Osteoblast (primary cell): ENCODE measurements at regions not wholly inside any gene's neighbourhood (a gene's known extent, or its start where the extent isn't known, plus 50 kb on each side); places are given as distances from the start of the nearest gene placed in this dataset.
"Not testable (repeated sequence)": the region's sequence is repeated elsewhere in the genome, so short reads cannot be mapped to it uniquely, and the experiment has no call there.

ENCODE experiments used
- DNase-seq: peaks from one replicate; pipeline ENCODE4 v3.0.0; 2011; ENCODE audit warnings: low spot score, mixed read lengths; ENCODE audit not compliant: insufficient read length; ENCODE audit errors: missing footprints
- H2AFZ ChIP-seq: 2 replicates; pipeline ENCODE4 v1.6.0; 2011; ENCODE audit warnings: mild to moderate bottlenecking, low read length
- H3K27ac ChIP-seq: 2 replicates; pipeline ENCODE4 v1.5.1; 2011; ENCODE audit warnings: mild to moderate bottlenecking, low read depth, low read length, moderate library complexity
- H3K27me3 ChIP-seq: 2 replicates; pipeline ENCODE4 v1.6.0; 2012; ENCODE audit warnings: mild to moderate bottlenecking, control low read depth, inconsistent platforms, low read length, moderate library complexity; ENCODE audit not compliant: insufficient read depth
- H3K36me3 ChIP-seq: 2 replicates; pipeline ENCODE4 v1.5.1; 2011; ENCODE audit warnings: mild to moderate bottlenecking, low read length, control low read depth, moderate library complexity; ENCODE audit not compliant: insufficient read depth
- H3K4me1 ChIP-seq: 2 replicates; pipeline ENCODE4 v1.5.1; 2011; ENCODE audit warnings: mild to moderate bottlenecking, low read length, control low read depth, moderate library complexity; ENCODE audit not compliant: insufficient read depth
- H3K4me2 ChIP-seq: 2 replicates; pipeline ENCODE4 v1.6.0; 2011; ENCODE audit warnings: mild to moderate bottlenecking, low read length; ENCODE audit not compliant: insufficient read depth
- H3K4me3 ChIP-seq: fragments of 200-600 bp; sonication (generic); 3 replicates; pipeline ENCODE4 v1.5.1; 2012; ENCODE audit warnings: mild to moderate bottlenecking, low read length, inconsistent platforms; ENCODE audit not compliant: insufficient read depth
- H3K79me2 ChIP-seq: 2 replicates; pipeline ENCODE4 v1.6.0; 2012; ENCODE audit warnings: mild to moderate bottlenecking, low read length, control low read depth, inconsistent platforms; ENCODE audit not compliant: insufficient read depth
- H3K9me3 ChIP-seq: 2 replicates; pipeline ENCODE4 v1.5.1; 2011; ENCODE audit warnings: low read depth, low read length, control low read depth
- H4K20me1 ChIP-seq: 2 replicates; pipeline ENCODE4 v1.6.0; 2012; ENCODE audit warnings: mild to moderate bottlenecking, low read length, control low read depth; ENCODE audit not compliant: insufficient read depth
- CTCF ChIP-seq: IDR thresholded peaks from 2 replicates; pipeline ENCODE4 v1.5.1; 2011; ENCODE audit warnings: mild to moderate bottlenecking, low read depth, low read length, moderate library complexity; ENCODE audit errors: extremely low read depth

GRCh38 chr18:70390371-70391090 is 101.7 kb downstream of the SOCS6 start:
- Histone ChIP-seq H3K79me2 (no peaks in the 10 kb centered on the region), H3K9me3 (no peaks in the 10 kb centered on the region), H3K4me3 (no peak overlapping the region), H3K27ac (peak overlapping the region; percentile 40), H3K4me1 (peaks cover 15% of the 10 kb centered on the region), H4K20me1 (no peaks in the 10 kb centered on the region), H3K4me2 (peak overlapping the region; percentile 12), H3K27me3 (no peaks in the 10 kb centered on the region), H3K36me3 (no peaks in the 10 kb centered on the region), H2AFZ (no peak overlapping the region)
- no peak for TF ChIP-seq CTCF
- peak; percentile 86 for DNase-seq

- H3K27ac ChIP-seq, H3K79me2 ChIP-seq, H2AFZ ChIP-seq, H3K4me2 ChIP-seq, H3K27me3 ChIP-seq, H3K9me3 ChIP-seq, H3K36me3 ChIP-seq, H4K20me1 ChIP-seq, DNase-seq, H3K4me3 ChIP-seq: not testable (repeated sequence)
- peaks cover 28% of the 10 kb centered on the region for H3K4me1 ChIP-seq
Observed at GRCh38 chr18:70389036-70389435, 100.2 kb downstream of the SOCS6 start.

- Histone ChIP-seq H4K20me1 (no peaks in the 10 kb centered on the region), H3K27me3 (no peaks in the 10 kb centered on the region), H3K36me3 (no peaks in the 10 kb centered on the region), H2AFZ (no peak overlapping the region), H3K27ac (no peak overlapping the region), H3K4me2 (no peak overlapping the region), H3K79me2 (no peaks in the 10 kb centered on the region), H3K4me1 (peaks cover 32% of the 10 kb centered on the region), H3K9me3 (no peaks in the 10 kb centered on the region), H3K4me3 (no peak overlapping the region)
- TF ChIP-seq CTCF = no peak
- DNase-seq = no peak
Observed at GRCh38 chr18:70387027-70387426, 98.2 kb downstream of the SOCS6 start.

GRCh38 chr18:70386582-70386981 is 97.7 kb downstream of the SOCS6 start:
- TF ChIP-seq CTCF = no peak
- no peak overlapping the region for H3K27ac ChIP-seq
- no peaks in the 10 kb centered on the region for H3K9me3 ChIP-seq
- H4K20me1 ChIP-seq = no peaks in the 10 kb centered on the region
- H3K4me2 ChIP-seq = no peak overlapping the region
- no peaks in the 10 kb centered on the region for H3K36me3 ChIP-seq
- DNase-seq = no peak
- H3K4me3 ChIP-seq = no peak overlapping the region
- no peaks in the 10 kb centered on the region for H3K27me3 ChIP-seq
- no peak overlapping the region for H2AFZ ChIP-seq
- H3K4me1 ChIP-seq = peaks cover 32% of the 10 kb centered on the region
- no peaks in the 10 kb centered on the region for H3K79me2 ChIP-seq
